ENCODE measurements at regions not wholly inside any gene's neighbourhood (a gene's known extent, or its start where the extent isn't known, plus 50 kb on each side); places are given as distances from the start of the nearest gene placed in this dataset.
A peak's percentile ranks its signal among the peaks of the same experiment; 100 is the strongest.

- Histone ChIP-seq H3K9me3 (replicated peaks in 1 of 11) (peaks cover 0 to 11% (median 7%) of the 10 kb centered on the region in 11 experiments; a peak in 5 of 22 replicates), H3K4me1 (peaks cover 0 to 5% (median 0%) of the 10 kb centered on the region in 10 experiments; a peak in 1 of 20 replicates), H3K36me3 (no peaks in the 10 kb centered on the region), H3K9ac (no peak overlapping the region), H3K4me2 (no peak overlapping the region), H3K27me3 (no peaks in the 10 kb centered on the region), H4K20me1 (no peaks in the 10 kb centered on the region), H3K4me3 (no peak overlapping the region), H3K27ac (no peak overlapping the region)
- no peak for TF ChIP-seq Cebpa-rat (IDR thresholded peaks at IDR 0.05)
Observed at GRCh38 chr17:62194401-62194800, 129.3 kb upstream of the MED13 start.

DNA sequence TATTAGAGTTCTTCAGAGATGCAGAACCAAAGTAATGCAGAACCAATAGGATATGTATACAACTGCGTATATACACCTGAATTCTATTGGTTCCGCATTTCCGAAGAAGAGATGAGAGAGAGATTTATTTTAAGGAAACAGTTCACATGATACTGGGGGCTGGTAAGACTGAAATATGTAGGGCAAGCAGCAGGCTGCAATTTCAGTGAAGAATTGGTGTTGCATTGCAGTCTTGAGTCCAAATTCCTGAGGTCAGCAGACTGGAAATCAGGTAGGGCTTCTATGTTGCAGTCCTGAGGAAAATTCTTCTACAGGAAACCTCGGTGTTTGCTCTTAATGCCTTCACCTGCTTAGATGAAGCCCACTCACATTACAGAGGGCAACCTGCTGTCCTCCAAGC lies 128.2 kb upstream of the MED13 start:
- TF ChIP-seq Cebpa-rat (IDR thresholded peaks at IDR 0.05) = no peak
- Histone ChIP-seq H3K27ac (no peak overlapping the region), H3K9ac (no peak overlapping the region), H4K20me1 (no peaks in the 10 kb centered on the region), H3K36me3 (no peaks in the 10 kb centered on the region), H3K27me3 (no peaks in the 10 kb centered on the region), H3K4me1 (peaks cover 0 to 5% (median 0%) of the 10 kb centered on the region in 10 experiments; a peak in 1 of 20 replicates), H3K4me3 (no peak overlapping the region), H3K9me3 (replicated peaks in 1 of 11) (peaks cover 0 to 11% (median 7%) of the 10 kb centered on the region in 11 experiments; a peak in 5 of 22 replicates), H3K4me2 (no peak overlapping the region)

- Histone ChIP-seq H3K36me3 (no peaks in the 10 kb centered on the region), H3K4me2 (no peak overlapping the region), H3K4me1 (peaks cover 0 to 5% (median 0%) of the 10 kb centered on the region in 10 experiments; a peak in 1 of 20 replicates), H3K4me3 (no peak overlapping the region), H4K20me1 (no peaks in the 10 kb centered on the region), H3K27ac (no peak overlapping the region), H3K9me3 (replicated peaks in 1 of 11) (peaks cover 0 to 11% (median 7%) of the 10 kb centered on the region in 11 experiments; a peak in 5 of 22 replicates), H3K27me3 (no peaks in the 10 kb centered on the region), H3K9ac (no peak overlapping the region)
- TF ChIP-seq Cebpa-rat (IDR thresholded peaks at IDR 0.05) = no peak
Observed at GRCh38 chr17:62191390-62192361, 126.6 kb upstream of the MED13 start.

DNA sequence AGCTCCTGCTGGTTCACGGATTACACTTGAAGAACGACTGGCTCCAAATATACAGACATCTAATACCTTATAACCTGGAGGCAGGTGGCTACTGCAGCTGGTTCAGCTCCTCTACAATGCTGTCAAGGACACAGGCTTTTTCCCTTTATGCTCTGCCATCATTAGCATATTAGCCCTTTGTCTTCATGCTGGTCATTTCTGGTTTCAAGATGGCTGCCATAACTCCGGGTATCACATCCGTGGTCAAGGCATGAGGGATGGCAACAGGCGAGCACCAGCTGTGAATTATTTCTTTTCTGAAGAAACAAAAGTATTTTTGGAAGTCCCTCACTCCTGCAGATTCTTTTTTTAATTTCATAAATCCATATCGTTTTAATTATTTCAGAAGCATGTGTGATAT lies 124.3 kb upstream of the MED13 start:
- Histone ChIP-seq H4K20me1 (no peaks in the 10 kb centered on the region), H3K36me3 (no peaks in the 10 kb centered on the region), H3K27ac (no peak overlapping the region), H3K9ac (no peak overlapping the region), H3K9me3 (replicated peaks in 1 of 11) (no peaks in the 10 kb centered on the region), H3K4me2 (no peak overlapping the region), H3K4me3 (no peak overlapping the region), H3K27me3 (no peaks in the 10 kb centered on the region), H3K4me1 (peaks cover 0 to 4% (median 0%) of the 10 kb centered on the region in 10 experiments; a peak in 1 of 20 replicates)
- TF ChIP-seq Cebpa-rat (IDR thresholded peaks at IDR 0.05) = no peak

- no peaks in the 10 kb centered on the region for H3K9me3 ChIP-seq (replicated peaks in 1 of 11)
- H3K4me2 ChIP-seq = no peak overlapping the region
- H3K27ac ChIP-seq = no peak overlapping the region
- no peaks in the 10 kb centered on the region for H3K4me1 ChIP-seq
- no peaks in the 10 kb centered on the region for H4K20me1 ChIP-seq
- no peaks in the 10 kb centered on the region for H3K27me3 ChIP-seq
- no peaks in the 10 kb centered on the region for H3K36me3 ChIP-seq
- no peak for TF ChIP-seq Cebpa-rat (IDR thresholded peaks at IDR 0.05)
- no peak overlapping the region for H3K9ac ChIP-seq
- H3K4me3 ChIP-seq = no peak overlapping the region
Observed at GRCh38 chr17:62188713-62189112, 123.6 kb upstream of the MED13 start.

- Histone ChIP-seq H3K9me3 (replicated peaks in 1 of 11) (no peaks in the 10 kb centered on the region), H3K36me3 (no peaks in the 10 kb centered on the region), H3K9ac (no peak overlapping the region), H3K4me3 (no peak overlapping the region), H4K20me1 (no peaks in the 10 kb centered on the region), H3K4me1 (no peaks in the 10 kb centered on the region), H3K27ac (no peak overlapping the region), H3K4me2 (no peak overlapping the region), H3K27me3 (no peaks in the 10 kb centered on the region)
- TF ChIP-seq Cebpa-rat (IDR thresholded peaks at IDR 0.05) = no peak
Observed at GRCh38 chr17:62187681-62188080, 122.6 kb upstream of the MED13 start.

DNA sequence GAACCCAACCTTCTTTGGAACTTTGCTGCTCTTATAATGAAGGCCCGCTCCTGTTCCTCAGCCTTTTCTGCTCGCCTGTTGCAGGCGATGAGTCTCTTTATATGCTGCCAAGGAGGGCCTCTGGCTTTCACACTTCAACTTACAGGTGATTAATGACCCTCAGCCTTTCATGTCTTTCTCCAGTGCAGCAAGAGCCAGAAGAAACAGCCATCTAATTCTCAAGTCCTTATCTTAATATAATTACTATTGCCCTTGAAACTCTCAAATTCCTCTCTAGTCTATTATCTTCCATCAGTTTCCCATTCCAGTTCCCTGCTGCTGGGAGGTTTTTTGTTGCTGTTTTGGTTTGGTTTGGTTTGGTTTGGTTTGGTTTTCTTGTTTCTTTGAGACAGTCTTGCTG lies 121.8 kb upstream of the MED13 start:
- Histone ChIP-seq H3K27me3 (no peaks in the 10 kb centered on the region), H3K4me1 (no peaks in the 10 kb centered on the region), H3K4me2 (no peak overlapping the region), H3K27ac (no peak overlapping the region), H3K36me3 (no peaks in the 10 kb centered on the region), H4K20me1 (no peaks in the 10 kb centered on the region), H3K9ac (no peak overlapping the region), H3K9me3 (replicated peaks in 1 of 11) (no peaks in the 10 kb centered on the region), H3K4me3 (no peak overlapping the region)
- TF ChIP-seq Cebpa-rat (IDR thresholded peaks at IDR 0.05) = no peak

GRCh38 chr17:62180772-62181171 lies 115.7 kb upstream of the MED13 start:
- Histone ChIP-seq H3K9me3 (replicated peaks in 1 of 11) (peaks cover 9 to 15% (median 14%) of the 10 kb centered on the region in 11 experiments), H3K27ac (no peak overlapping the region), H3K9ac (no peak overlapping the region), H3K27me3 (no peaks in the 10 kb centered on the region), H3K4me1 (peaks cover 0 to 19% (median 4%) of the 10 kb centered on the region in 10 experiments; a peak in 9 of 20 replicates), H3K4me2 (no peak overlapping the region), H4K20me1 (no peaks in the 10 kb centered on the region), H3K4me3 (no peak overlapping the region), H3K36me3 (no peaks in the 10 kb centered on the region)
- no peak for TF ChIP-seq Cebpa-rat (IDR thresholded peaks at IDR 0.05)

DNA sequence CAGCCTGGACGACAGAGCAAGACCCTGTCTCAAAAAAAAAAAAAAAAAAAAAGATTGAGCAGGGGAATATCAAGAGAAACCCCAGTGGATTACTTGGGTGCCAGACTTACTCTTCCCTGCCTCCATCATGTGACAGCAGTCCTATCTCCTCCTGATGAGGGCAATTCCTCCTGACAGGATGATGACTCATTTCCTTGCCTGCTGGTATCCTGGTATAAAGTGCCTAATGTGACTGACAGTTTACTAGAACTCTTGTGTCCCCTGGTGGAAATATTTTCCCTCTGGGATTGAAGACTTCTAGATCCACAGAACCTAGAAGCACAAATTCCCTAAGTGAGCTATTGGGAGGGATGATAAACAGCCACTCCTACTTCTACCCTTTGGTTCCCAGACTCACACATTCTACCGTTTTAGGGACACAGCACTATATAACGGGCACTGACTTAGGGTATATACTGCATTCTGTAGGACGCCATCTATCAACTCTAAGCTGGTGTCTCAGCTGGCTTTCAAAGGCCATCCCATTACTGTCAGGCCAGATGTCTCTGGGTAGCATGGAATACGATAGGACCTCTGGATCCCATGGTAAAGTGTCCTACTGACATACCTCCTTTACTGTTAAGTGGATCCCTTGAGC lies 114.6 kb upstream of the MED13 start:
- H3K27ac ChIP-seq = peak overlapping the region in 1 of 11 experiments; percentile 21; a peak in 2 of 22 replicates

More for the DNA sequence above, 114.6 kb upstream of the MED13 start:
- Histone ChIP-seq H3K4me2 (peak overlapping the region in 4 of 11 experiments; percentile 40 to 49 (median 42); a peak in 8 of 22 replicates), H3K9ac (no peak overlapping the region), H3K9me3 (replicated peaks in 1 of 11) (peaks cover 9 to 15% (median 14%) of the 10 kb centered on the region in 11 experiments), H3K36me3 (no peaks in the 10 kb centered on the region), H4K20me1 (no peaks in the 10 kb centered on the region), H3K4me3 (no peak overlapping the region), H3K4me1 (peaks cover 0 to 19% (median 4%) of the 10 kb centered on the region in 10 experiments; a peak in 9 of 20 replicates), H3K27me3 (no peaks in the 10 kb centered on the region)
- TF ChIP-seq Cebpa-rat (IDR thresholded peaks at IDR 0.05) = no peak
